PC-9 (cell line): ENCODE measurements at regions not wholly inside any gene's neighbourhood (a gene's known extent, or its start where the extent isn't known, plus 50 kb on each side); places are given as distances from the start of the nearest gene placed in this dataset.

ENCODE experiments used
- EZH2 ChIP-seq: fragments of 200-600 bp; sonication (generic); IDR thresholded peaks from 2 replicates; pipeline ENCODE4 v1.8.0; 2017; ENCODE audit warnings: antibody characterized with exemption, low read depth
- TF ChIP-seq, protein P1 (sequence below): fragments of 200-600 bp; sonication (generic); conservative IDR thresholded peaks from 2 replicates; pipeline ENCODE4 v1.6.1; 2017; ENCODE audit warnings: mixed run types, antibody characterized with exemption, mild to moderate bottlenecking, moderate library complexity

DNA sequence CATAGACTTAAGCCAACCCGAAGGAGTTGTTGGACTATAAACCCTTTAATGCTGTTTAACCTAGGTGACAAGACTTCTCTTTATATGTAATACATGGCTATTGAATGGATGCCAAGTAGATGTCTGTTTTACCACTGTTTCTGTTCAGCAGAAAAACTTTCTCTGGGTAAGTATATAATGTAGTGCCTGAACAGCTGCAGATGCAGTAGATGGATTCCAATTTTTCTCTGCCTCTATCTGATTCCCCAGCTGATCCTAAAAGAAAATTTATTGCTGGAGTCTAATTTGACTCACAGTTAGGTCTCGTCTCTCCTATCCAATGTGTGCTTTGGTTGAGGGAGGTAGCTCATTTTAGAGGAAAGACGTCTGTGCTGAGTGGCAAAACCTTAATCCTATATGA, 256.5 kb upstream of the CBLB start:
- TF ChIP-seq, protein P1, sequence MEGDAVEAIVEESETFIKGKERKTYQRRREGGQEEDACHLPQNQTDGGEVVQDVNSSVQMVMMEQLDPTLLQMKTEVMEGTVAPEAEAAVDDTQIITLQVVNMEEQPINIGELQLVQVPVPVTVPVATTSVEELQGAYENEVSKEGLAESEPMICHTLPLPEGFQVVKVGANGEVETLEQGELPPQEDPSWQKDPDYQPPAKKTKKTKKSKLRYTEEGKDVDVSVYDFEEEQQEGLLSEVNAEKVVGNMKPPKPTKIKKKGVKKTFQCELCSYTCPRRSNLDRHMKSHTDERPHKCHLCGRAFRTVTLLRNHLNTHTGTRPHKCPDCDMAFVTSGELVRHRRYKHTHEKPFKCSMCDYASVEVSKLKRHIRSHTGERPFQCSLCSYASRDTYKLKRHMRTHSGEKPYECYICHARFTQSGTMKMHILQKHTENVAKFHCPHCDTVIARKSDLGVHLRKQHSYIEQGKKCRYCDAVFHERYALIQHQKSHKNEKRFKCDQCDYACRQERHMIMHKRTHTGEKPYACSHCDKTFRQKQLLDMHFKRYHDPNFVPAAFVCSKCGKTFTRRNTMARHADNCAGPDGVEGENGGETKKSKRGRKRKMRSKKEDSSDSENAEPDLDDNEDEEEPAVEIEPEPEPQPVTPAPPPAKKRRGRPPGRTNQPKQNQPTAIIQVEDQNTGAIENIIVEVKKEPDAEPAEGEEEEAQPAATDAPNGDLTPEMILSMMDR: no peak
- no peak for TF ChIP-seq EZH2
